ENCODE measurements at regions not wholly inside any gene's neighbourhood (a gene's known extent, or its start where the extent isn't known, plus 50 kb on each side); places are given as distances from the start of the nearest gene placed in this dataset.

DNA sequence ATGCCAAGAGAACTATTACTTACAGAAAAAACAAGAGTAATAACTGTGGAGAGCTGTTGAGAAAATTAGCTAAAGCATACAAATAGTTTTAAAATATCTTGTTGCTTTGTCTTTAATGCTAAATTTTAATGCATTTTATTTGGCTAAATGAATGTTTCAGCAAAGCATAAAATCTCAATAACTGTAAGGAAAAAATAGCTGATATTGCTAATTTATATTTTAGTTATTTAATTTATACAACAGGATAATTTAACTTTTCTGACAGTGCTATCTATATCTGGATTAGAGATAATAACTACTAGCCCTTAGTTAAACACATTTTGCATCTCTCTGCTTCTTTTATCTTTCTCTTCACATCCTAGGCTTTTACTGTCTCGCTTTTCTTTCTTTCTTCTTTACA lies 1014.9 kb upstream of the COX7C start:
- Mint-ChIP-seq H3K9me3 (no peaks in the 10 kb centered on the region), H3K27ac (no peak overlapping the region), H3K4me3 (no peak overlapping the region), H3K4me1 (no peaks in the 10 kb centered on the region), H3K36me3 (ENCODE audit: low read depth) (no peaks in the 10 kb centered on the region), H3K27me3 (ENCODE audit: low read depth) (no peaks in the 10 kb centered on the region)
- TF ChIP-seq, protein P1, sequence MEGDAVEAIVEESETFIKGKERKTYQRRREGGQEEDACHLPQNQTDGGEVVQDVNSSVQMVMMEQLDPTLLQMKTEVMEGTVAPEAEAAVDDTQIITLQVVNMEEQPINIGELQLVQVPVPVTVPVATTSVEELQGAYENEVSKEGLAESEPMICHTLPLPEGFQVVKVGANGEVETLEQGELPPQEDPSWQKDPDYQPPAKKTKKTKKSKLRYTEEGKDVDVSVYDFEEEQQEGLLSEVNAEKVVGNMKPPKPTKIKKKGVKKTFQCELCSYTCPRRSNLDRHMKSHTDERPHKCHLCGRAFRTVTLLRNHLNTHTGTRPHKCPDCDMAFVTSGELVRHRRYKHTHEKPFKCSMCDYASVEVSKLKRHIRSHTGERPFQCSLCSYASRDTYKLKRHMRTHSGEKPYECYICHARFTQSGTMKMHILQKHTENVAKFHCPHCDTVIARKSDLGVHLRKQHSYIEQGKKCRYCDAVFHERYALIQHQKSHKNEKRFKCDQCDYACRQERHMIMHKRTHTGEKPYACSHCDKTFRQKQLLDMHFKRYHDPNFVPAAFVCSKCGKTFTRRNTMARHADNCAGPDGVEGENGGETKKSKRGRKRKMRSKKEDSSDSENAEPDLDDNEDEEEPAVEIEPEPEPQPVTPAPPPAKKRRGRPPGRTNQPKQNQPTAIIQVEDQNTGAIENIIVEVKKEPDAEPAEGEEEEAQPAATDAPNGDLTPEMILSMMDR (IDR thresholded peaks at IDR 0.05; ENCODE audit: unreplicated experiment in 3 of 3): no peak

DNA sequence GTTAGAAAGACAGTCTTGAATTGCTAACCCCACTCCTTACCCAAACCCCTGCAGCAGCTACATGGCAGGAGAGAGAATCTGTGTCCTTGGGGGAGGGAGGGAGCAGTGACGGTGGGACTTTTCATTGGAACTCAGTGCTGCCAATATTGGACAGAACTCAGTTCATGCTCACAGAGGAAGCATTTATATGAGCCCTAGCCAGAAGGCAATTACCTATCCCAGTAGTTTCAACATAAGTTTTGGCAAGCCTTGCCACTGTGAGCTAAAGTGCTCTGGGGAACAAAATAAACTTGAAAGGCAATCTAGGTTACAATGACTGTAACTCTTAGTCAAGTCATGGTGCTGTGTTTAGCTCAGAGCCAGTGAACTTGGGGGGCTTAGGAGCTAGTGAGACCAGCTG lies 1013.4 kb upstream of the COX7C start:
- H3K4me1 Mint-ChIP-seq: no peaks in the 10 kb centered on the region

DNA sequence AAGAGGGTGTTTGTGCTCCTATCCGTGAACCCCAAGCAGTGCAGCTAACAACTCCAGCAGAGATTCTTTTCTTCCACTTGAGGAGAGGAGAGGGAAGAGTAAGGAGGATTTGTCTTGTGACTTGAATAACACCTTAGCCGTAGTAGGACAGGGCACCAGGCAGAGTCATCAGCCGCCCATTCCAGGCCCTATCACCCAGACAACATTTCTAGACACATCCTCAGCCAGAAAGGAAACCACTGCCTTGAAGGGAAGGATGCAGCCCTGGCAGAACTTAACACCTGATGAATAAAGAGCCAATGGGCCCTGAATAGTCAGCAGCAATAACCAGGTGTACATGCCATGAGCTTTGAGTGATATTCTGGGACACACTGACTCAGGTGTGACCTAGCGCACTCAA lies 1013.0 kb upstream of the COX7C start:
- TF ChIP-seq, protein P1 (IDR thresholded peaks at IDR 0.05; ENCODE audit: unreplicated experiment in 3 of 3): no peak
- Mint-ChIP-seq H3K4me3 (no peak overlapping the region), H3K27me3 (ENCODE audit: low read depth) (no peaks in the 10 kb centered on the region), H3K27ac (no peak overlapping the region), H3K36me3 (ENCODE audit: low read depth) (no peaks in the 10 kb centered on the region), H3K9me3 (no peaks in the 10 kb centered on the region), H3K4me1 (no peaks in the 10 kb centered on the region)

More for the DNA sequence above, 1013.4 kb upstream of the COX7C start:
- H3K27me3 Mint-ChIP-seq (ENCODE audit: low read depth): no peaks in the 10 kb centered on the region
- no peaks in the 10 kb centered on the region for H3K36me3 Mint-ChIP-seq (ENCODE audit: low read depth)
- TF ChIP-seq, protein P1 (IDR thresholded peaks at IDR 0.05; ENCODE audit: unreplicated experiment in 3 of 3): no peak
- no peaks in the 10 kb centered on the region for H3K9me3 Mint-ChIP-seq
- H3K4me3 Mint-ChIP-seq: no peak overlapping the region
- no peak overlapping the region for H3K27ac Mint-ChIP-seq

DNA sequence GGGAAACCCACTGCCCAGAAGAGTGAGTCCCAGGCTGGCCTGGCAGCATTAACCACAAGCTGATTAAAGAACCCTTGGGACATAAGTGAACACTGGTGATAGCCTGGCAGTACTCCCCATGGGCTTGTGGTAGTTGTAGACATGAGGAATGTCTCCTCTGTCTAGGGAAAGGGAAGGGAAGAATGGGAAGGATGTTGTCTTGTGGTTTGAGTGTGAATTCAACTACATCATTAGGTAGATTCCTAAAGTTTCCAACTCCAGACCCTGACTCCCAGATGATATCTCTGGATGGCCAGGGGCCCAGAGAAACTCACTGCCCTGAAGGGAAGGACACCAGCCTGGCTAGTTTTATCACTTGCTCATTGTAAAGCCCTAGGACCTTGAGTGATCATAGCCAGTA lies 1012.4 kb upstream of the COX7C start:
- Mint-ChIP-seq H3K9me3 (no peaks in the 10 kb centered on the region), H3K27ac (no peak overlapping the region), H3K4me3 (no peak overlapping the region), H3K4me1 (no peaks in the 10 kb centered on the region), H3K36me3 (ENCODE audit: low read depth) (no peaks in the 10 kb centered on the region), H3K27me3 (ENCODE audit: low read depth) (no peaks in the 10 kb centered on the region)
- TF ChIP-seq, protein P1 (IDR thresholded peaks at IDR 0.05; ENCODE audit: unreplicated experiment in 3 of 3): no peak

DNA sequence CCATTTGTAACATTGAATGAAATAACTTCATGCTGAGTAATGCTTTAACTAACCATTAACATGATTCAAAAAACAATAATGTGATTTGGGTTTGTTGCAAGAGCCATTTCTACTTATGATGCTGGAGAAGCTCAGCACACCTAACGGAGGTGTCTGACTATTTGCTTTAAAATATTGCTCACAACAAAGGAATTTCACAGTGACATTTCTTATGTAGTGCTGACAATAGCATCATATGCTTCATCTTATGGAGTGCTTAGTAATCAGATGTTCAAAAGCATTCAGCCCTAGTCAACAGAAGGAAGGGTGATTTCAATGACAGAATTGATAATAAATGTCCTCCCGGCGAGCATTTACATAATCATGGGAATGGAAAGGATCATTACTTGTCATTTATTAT lies 1003.3 kb upstream of the COX7C start:
- H3K4me3 Mint-ChIP-seq: no peak overlapping the region

DNA sequence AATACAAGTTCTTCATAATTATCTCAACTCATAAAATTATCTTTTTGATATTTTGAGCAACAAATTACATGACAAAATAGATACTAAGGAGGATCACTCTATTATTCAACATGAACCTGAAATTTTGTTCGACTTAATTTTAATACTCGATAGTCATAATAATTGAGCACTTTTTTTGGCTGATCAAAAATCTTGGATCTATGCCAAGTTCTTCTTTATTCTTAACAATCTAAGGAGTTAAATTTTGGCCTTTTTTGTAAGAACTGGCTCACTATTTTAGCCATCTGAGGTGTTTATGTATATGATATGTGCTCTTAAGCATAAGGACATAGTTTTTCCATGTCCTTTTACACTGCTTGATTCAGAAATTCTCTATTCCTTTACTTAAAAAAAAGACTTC lies 996.1 kb upstream of the COX7C start:
- no peaks in the 10 kb centered on the region for H3K4me1 Mint-ChIP-seq
- no peaks in the 10 kb centered on the region for H3K9me3 Mint-ChIP-seq
- H3K36me3 Mint-ChIP-seq (ENCODE audit: low read depth): no peaks in the 10 kb centered on the region
- H3K4me3 Mint-ChIP-seq: no peak overlapping the region
- TF ChIP-seq, protein P1 (IDR thresholded peaks at IDR 0.05; ENCODE audit: unreplicated experiment in 3 of 3): no peak
- H3K27ac Mint-ChIP-seq: no peak overlapping the region
- H3K27me3 Mint-ChIP-seq (ENCODE audit: low read depth): no peaks in the 10 kb centered on the region

More for the DNA sequence above, 1003.3 kb upstream of the COX7C start:
- no peaks in the 10 kb centered on the region for H3K9me3 Mint-ChIP-seq
- no peaks in the 10 kb centered on the region for H3K4me1 Mint-ChIP-seq
- H3K27ac Mint-ChIP-seq: no peak overlapping the region
- TF ChIP-seq, protein P1 (IDR thresholded peaks at IDR 0.05; ENCODE audit: unreplicated experiment in 3 of 3): no peak
- H3K27me3 Mint-ChIP-seq (ENCODE audit: low read depth): no peaks in the 10 kb centered on the region
- H3K36me3 Mint-ChIP-seq (ENCODE audit: low read depth): no peaks in the 10 kb centered on the region
